Stimulated activated naive B cell treated with anti-CD40 and anti-IgM and Interleukin-4, amounts not matched to agents 10 μg/mL and 1 μg/mL and 100 μg/mL, for 72 hours (primary cell): ENCODE measurements at regions not wholly inside any gene's neighbourhood (a gene's known extent, or its start where the extent isn't known, plus 50 kb on each side); places are given as distances from the start of the nearest gene placed in this dataset.

ENCODE experiments used
- ATAC-seq, 2 donors: fragments of 150-1000 bp; cut with Tn5 transposase; replicated peaks; 2 replicates each; pipeline ENCODE4 v1.10.0; 2021; ENCODE audit warnings: moderate library complexity in 1 of 2
- DNase-seq: peaks from one replicate; pipeline ENCODE4 v3.0.0; 2021
- H3K27ac Mint-ChIP-seq: one replicate; pipeline ENCODE4 v1.8.0; 2022; ENCODE audit warnings: mild to moderate bottlenecking, mixed read lengths
- H3K27me3 Mint-ChIP-seq, 2 donors: one replicate each; pipeline ENCODE4 v1.8.0; 2022; ENCODE audit warnings: mixed read lengths in 2 of 2
- H3K36me3 Mint-ChIP-seq, 2 donors: one replicate each; pipeline ENCODE4 v1.8.0; 2022; ENCODE audit warnings: mixed read lengths in 2 of 2, mild to moderate bottlenecking in 1 of 2
- H3K4me1 Mint-ChIP-seq, 2 donors: one replicate each; pipeline ENCODE4 v1.8.0; 2022; ENCODE audit warnings: mixed read lengths in 2 of 2, mild to moderate bottlenecking in 1 of 2
- H3K4me3 Mint-ChIP-seq, 2 donors: one replicate each; pipeline ENCODE4 v1.8.0; 2022; ENCODE audit warnings: mild to moderate bottlenecking in 2 of 2, mixed read lengths in 2 of 2, moderate library complexity in 1 of 2
- H3K9me3 Mint-ChIP-seq, 2 donors: one replicate each; pipeline ENCODE4 v1.8.0; 2022; ENCODE audit warnings: mixed read lengths in 2 of 2, mild to moderate bottlenecking in 1 of 2

DNA sequence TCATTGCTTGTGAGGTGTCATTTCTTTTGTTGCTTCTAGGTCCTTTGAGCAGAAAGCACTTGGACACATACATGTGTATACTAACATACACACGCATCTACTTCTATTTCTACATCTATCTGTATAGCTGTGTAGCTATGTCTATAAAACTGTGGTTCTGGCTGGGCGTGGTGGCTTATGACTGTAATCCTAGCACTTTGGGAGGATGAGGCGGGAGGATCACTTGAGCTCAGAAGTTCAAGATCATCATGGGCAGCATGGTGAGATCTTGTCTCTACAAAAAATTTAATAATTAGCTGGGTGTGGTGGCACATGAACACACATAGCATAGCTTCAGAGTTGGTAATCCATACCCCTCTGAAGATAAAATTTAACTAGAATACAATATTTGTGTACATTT is 65.0 kb upstream of the MAGI1 start:
- no peaks in the 10 kb centered on the region for H3K36me3 Mint-ChIP-seq
- no peak overlapping the region for H3K27ac Mint-ChIP-seq
- H3K27me3 Mint-ChIP-seq: no peaks in the 10 kb centered on the region
- ATAC-seq: no peak
- H3K4me1 Mint-ChIP-seq: no peaks in the 10 kb centered on the region
- no peak overlapping the region for H3K4me3 Mint-ChIP-seq
- DNase-seq: no peak
- peaks cover 0 to 4% of the 10 kb centered on the region in 2 donors for H3K9me3 Mint-ChIP-seq

DNA sequence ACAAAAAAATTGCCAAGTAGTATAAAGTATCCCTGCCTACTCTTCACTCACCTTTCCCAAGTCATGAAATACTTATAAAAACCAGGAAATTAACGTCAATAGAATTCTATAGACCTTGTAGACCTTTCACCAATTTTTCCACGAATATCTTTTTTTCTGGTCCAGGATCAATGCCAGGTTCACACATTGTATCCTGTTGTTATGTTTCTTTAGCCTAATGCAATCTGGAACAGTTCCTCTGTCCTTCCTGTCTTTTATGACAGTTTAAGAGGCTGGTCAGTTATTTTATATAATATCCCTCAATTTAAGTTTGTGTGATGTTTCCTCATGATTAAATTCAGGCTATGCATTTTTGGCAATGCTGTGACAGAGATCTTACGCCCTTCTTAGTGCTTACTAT is 63.2 kb upstream of the MAGI1 start:
- peaks cover 0 to 4% of the 10 kb centered on the region in 2 donors for H3K9me3 Mint-ChIP-seq
- ATAC-seq (no peak), DNase-seq (no peak)
- H3K27me3 Mint-ChIP-seq: no peaks in the 10 kb centered on the region
- H3K27ac Mint-ChIP-seq: no peak overlapping the region
- no peaks in the 10 kb centered on the region for H3K36me3 Mint-ChIP-seq
- no peak overlapping the region for H3K4me3 Mint-ChIP-seq
- H3K4me1 Mint-ChIP-seq: no peaks in the 10 kb centered on the region

DNA sequence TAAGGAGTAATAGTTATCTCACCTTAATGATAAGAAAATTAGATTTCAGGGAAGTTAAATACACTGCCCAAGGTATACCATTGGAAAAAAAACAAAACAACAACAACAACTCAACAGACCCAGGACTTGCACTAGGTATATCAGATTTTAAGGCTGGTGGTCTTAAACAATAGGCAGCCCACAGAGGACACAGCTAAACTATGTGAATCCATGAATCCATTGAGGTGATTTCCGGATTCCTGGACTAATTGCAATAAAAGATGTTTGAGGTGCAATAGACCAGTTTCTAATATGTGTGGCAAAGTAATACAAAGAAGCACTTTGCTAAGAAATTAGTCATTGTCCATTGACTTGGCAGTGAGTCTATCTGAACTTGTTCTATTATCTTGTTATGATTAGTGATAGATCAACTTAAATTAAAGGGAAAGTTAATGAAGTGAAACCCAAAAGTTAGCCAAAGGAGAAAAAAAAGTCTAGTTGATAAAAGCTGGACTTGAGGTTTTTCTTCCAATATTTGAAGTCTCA is 60.9 kb upstream of the MAGI1 start:
- Mint-ChIP-seq H3K4me1 (no peaks in the 10 kb centered on the region), H3K27me3 (no peaks in the 10 kb centered on the region), H3K36me3 (no peaks in the 10 kb centered on the region), H3K4me3 (no peak overlapping the region), H3K9me3 (peaks cover 1 to 4% of the 10 kb centered on the region in 2 donors), H3K27ac (no peak overlapping the region)
- no peak for ATAC-seq
- DNase-seq: no peak

DNA sequence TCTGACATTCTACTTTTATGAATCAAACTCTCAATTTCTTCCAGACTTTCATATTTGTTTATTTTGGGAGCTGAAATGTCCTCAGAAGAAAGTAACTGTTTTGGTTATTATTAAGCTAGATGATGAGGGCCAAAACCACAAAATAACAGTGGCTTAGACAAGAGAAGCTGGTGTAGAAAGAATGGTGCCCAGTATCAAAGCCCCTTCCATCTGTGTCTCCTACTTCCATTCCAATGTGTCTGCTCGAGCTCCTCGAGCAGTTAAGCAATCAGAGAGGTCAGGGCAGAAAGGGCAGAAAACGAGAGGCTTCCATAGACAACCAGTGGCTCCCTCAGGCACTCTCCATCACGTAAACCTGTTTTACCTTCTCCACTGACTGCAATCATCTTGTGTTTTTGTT is 59.7 kb upstream of the MAGI1 start:
- H3K4me3 Mint-ChIP-seq: no peak overlapping the region
- DNase-seq (no peak), ATAC-seq (no peak)
- no peaks in the 10 kb centered on the region for H3K4me1 Mint-ChIP-seq
- no peaks in the 10 kb centered on the region for H3K36me3 Mint-ChIP-seq
- no peak overlapping the region for H3K27ac Mint-ChIP-seq
- H3K9me3 Mint-ChIP-seq: peaks cover 0 to 1% of the 10 kb centered on the region in 2 donors
- H3K27me3 Mint-ChIP-seq: no peaks in the 10 kb centered on the region

DNA sequence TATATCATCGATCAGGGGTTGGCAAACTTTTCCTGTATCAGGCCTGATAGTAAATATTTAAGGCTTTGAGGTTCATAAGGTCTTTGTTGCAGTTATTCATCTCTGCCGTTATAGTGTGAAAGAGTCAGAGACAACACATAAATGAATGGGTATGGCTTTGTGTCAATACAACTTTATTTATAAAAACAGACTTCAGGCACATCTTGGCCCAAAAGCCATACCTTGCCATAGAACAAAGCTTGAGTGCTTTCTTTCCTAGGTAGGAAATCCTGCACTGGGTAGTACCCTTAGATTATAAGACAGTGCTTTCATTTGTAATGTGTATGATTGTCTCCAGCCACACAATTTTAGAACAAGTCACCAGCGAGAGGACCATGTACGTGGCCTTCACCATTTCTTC is 58.9 kb upstream of the MAGI1 start:
- DNase-seq (no peak), ATAC-seq (no peak)
- H3K36me3 Mint-ChIP-seq: no peaks in the 10 kb centered on the region
- peaks cover 0 to 1% of the 10 kb centered on the region in 2 donors for H3K9me3 Mint-ChIP-seq
- H3K4me1 Mint-ChIP-seq: no peaks in the 10 kb centered on the region
- no peaks in the 10 kb centered on the region for H3K27me3 Mint-ChIP-seq
- H3K27ac Mint-ChIP-seq: no peak overlapping the region
- no peak overlapping the region for H3K4me3 Mint-ChIP-seq

DNA sequence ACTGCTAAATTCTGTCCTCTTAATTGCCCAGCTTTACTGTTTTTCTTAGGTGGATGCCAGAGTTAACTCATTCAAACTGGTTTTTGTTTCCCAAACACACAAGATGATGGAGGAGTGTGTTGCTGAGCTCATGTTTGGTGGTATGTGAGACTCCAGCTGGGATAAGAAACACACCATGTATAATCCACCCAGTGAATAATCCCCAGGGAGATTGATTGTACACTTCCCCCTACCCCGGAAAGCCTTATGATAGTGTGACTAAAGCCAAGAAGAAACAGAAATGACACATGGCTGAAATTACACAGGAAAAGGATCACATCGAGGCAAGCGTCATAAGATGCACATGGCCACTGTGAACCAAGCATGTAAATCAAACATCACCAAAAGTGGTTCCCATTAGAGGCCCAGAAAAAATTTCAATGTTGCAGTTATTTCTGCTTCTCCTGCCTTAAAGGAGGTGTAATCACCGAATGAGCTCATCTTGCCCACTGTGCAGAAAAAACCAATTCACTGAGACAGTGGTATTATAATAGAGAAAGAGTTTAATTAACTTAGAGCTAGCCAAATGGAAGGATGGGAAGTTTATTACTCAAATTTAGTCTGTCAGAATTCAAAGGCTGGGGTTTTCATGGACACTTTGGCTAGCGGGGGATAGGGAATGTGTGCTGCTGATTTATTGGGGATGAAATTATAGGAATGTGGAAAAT is 56.7 kb upstream of the MAGI1 start:
- Mint-ChIP-seq H3K4me3 (no peak overlapping the region), H3K4me1 (no peaks in the 10 kb centered on the region), H3K27ac (no peak overlapping the region), H3K36me3 (no peaks in the 10 kb centered on the region), H3K9me3 (peaks cover 0 to 1% of the 10 kb centered on the region in 2 donors), H3K27me3 (no peaks in the 10 kb centered on the region)
- ATAC-seq (no peak), DNase-seq (no peak)

DNA sequence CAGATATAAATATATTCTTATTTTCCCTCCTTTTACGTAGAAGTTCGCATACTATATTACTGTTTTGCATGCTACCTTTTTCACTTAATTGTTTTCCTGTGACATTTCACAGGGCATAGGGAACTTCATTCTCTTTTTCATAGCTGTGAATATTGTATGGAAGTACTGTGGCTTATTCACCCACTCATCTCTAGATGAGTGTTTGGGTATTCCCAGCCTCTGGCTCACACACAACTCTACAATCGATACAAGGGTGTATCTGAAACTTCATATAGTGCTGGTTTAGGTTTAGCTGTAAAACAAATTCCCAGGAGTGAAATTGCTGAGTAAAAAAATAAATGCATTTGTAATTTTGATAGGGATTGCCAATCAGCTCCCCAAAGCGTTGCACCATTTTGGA is 55.3 kb upstream of the MAGI1 start:
- H3K4me1 Mint-ChIP-seq: no peaks in the 10 kb centered on the region
- no peaks in the 10 kb centered on the region for H3K27me3 Mint-ChIP-seq
- no peak overlapping the region for H3K27ac Mint-ChIP-seq
- no peak overlapping the region for H3K4me3 Mint-ChIP-seq
- peaks cover 0 to 1% of the 10 kb centered on the region in 2 donors for H3K9me3 Mint-ChIP-seq
- no peaks in the 10 kb centered on the region for H3K36me3 Mint-ChIP-seq
- ATAC-seq: peak in 1 of 2 donors; percentile 41
- no peak for DNase-seq

DNA sequence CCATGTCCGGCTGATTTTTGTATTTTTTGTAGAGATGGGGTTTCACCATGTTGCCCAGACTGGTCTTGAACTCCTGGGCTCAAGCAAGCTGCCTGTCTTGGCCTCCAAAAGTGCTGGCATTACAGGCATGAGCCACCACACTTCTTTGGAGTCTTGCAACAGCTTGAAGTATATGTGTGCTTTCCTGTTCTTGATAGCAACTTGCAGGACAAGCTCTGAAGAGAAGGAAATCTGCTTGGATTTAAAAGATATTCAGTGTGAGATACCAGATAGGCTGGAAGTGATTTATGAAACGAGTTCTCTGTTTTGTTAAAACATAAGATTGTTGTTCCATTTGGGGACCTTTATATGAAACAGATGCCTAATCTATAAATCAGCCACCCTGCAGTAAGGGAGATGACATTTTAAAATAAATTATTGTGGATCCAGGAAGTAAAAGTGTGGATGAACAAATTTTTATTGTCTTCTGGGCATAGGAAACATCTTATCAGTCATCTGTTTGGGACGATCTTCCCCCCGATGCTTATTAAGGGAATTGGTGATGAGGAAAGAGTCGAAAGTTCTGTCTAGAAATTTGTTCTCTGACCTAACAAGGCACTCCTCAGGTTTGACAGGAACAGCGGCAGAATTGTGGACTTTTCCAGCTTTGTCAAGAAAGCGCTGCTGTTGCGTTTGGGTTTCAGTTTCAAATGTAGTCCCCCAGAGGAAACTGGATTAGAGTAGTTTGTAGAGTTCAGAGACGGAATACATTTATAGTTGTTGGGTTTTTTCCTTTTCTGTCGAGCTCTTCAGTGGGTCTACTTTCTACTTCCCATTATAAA is 53.7 kb upstream of the MAGI1 start:
- no peaks in the 10 kb centered on the region for H3K27me3 Mint-ChIP-seq
- H3K27ac Mint-ChIP-seq: no peak overlapping the region
- no peak for DNase-seq
- no peak overlapping the region for H3K4me3 Mint-ChIP-seq
- no peaks in the 10 kb centered on the region for H3K36me3 Mint-ChIP-seq
- no peak for ATAC-seq
- no peaks in the 10 kb centered on the region for H3K4me1 Mint-ChIP-seq
- H3K9me3 Mint-ChIP-seq: peaks cover 0 to 1% of the 10 kb centered on the region in 2 donors
